Lower lobe of right lung (tissue), 2 donors: ENCODE measurements at regions not wholly inside any gene's neighbourhood (a gene's known extent, or its start where the extent isn't known, plus 50 kb on each side); places are given as distances from the start of the nearest gene placed in this dataset.

Source experiments
- ATAC-seq, 2 donors: fragments of 200-7000 bp; cut with Tn5 transposase; one replicate each; pipeline ENCODE4 v1.9.1; 2020 to 2022; ENCODE audit warnings: mild to moderate bottlenecking in 2 of 2, moderate library complexity in 2 of 2
- DNase-seq: peaks from one replicate; pipeline ENCODE4 v3.0.0-alpha.2; 2020
- H3K27ac ChIP-seq: fragments of 200-600 bp; one replicate; pipeline ENCODE4 v1.8.0; 2022
- H3K27me3 ChIP-seq: fragments of 200-600 bp; one replicate; pipeline ENCODE4 v1.8.0; 2022; ENCODE audit warnings: low read depth
- H3K36me3 ChIP-seq: fragments of 200-600 bp; one replicate; pipeline ENCODE4 v1.8.0; 2022; ENCODE audit warnings: mild to moderate bottlenecking
- H3K4me1 ChIP-seq: fragments of 200-600 bp; one replicate; pipeline ENCODE4 v1.8.0; 2022
- H3K4me3 ChIP-seq: fragments of 200-600 bp; one replicate; pipeline ENCODE4 v1.8.0; 2022; ENCODE audit warnings: mild to moderate bottlenecking
- H3K9me3 ChIP-seq: fragments of 200-600 bp; one replicate; pipeline ENCODE4 v1.8.0; 2022
- CTCF ChIP-seq: fragments of 200-600 bp; IDR thresholded peaks from one replicate; pipeline ENCODE4 v1.8.0; 2022; ENCODE audit warnings: antibody characterized with exemption, mild to moderate bottlenecking
- intact Hi-C: fragments of 100-400 bp; cut with DNase I; formaldehyde crosslinking; loops from one replicate; pipeline ENCODE4 v1.11.0; 2022
- donor health status: DM: no; HTN: yes; CAD: no; lungs with severe emphysema.

- TF ChIP-seq CTCF = no peak
- DNase-seq (no peak), ATAC-seq (no peak)
- intact Hi-C loops = no loop called here
- Histone ChIP-seq H3K36me3 (no peaks in the 10 kb centered on the region), H3K4me3 (no peak overlapping the region), H3K27me3 (no peaks in the 10 kb centered on the region), H3K9me3 (no peaks in the 10 kb centered on the region), H3K27ac (no peak overlapping the region), H3K4me1 (no peaks in the 10 kb centered on the region)
Observed at GRCh38 chr2:56933976-56934375, 750.2 kb downstream of the CCDC85A start.

- no peaks in the 10 kb centered on the region for H3K27me3 ChIP-seq
- H3K4me3 ChIP-seq = no peak overlapping the region
- no peaks in the 10 kb centered on the region for H3K4me1 ChIP-seq
- TF ChIP-seq CTCF = no peak
- DNase-seq (no peak), ATAC-seq (no peak)
- no peaks in the 10 kb centered on the region for H3K9me3 ChIP-seq
- H3K27ac ChIP-seq = no peak overlapping the region
- no peaks in the 10 kb centered on the region for H3K36me3 ChIP-seq
- intact Hi-C loops = no loop called here
Observed at GRCh38 chr2:56934866-56935265, 751.1 kb downstream of the CCDC85A start.

- no peak overlapping the region for H3K27ac ChIP-seq
- H3K27me3 ChIP-seq = no peaks in the 10 kb centered on the region
- no peaks in the 10 kb centered on the region for H3K4me1 ChIP-seq
- ATAC-seq (no peak), DNase-seq (no peak)
- no peak for TF ChIP-seq CTCF
- H3K4me3 ChIP-seq = no peak overlapping the region
- intact Hi-C loops = no loop called here
- no peaks in the 10 kb centered on the region for H3K36me3 ChIP-seq
- H3K9me3 ChIP-seq = no peaks in the 10 kb centered on the region
Observed at GRCh38 chr2:56940054-56940453, 756.3 kb downstream of the CCDC85A start.

- ATAC-seq = no peak
- intact Hi-C loops = no loop called here
Observed at GRCh38 chr2:56952871-56953270, 769.1 kb downstream of the CCDC85A start.

GRCh38 chr2:56960581-56960980 lies 776.8 kb downstream of the CCDC85A start:
- Histone ChIP-seq H3K27ac (no peak overlapping the region), H3K27me3 (no peaks in the 10 kb centered on the region), H3K36me3 (no peaks in the 10 kb centered on the region), H3K4me1 (no peaks in the 10 kb centered on the region), H3K9me3 (no peaks in the 10 kb centered on the region), H3K4me3 (no peak overlapping the region)
- intact Hi-C loops = no loop called here
- no peak for TF ChIP-seq CTCF
- ATAC-seq = no peak
- no peak for DNase-seq

More at GRCh38 chr2:56952871-56953270, 769.1 kb downstream of the CCDC85A start:
- H3K9me3 ChIP-seq = no peaks in the 10 kb centered on the region
- TF ChIP-seq CTCF = no peak
- DNase-seq = no peak
- H3K4me1 ChIP-seq = no peaks in the 10 kb centered on the region
- H3K27ac ChIP-seq = no peak overlapping the region
- H3K4me3 ChIP-seq = no peak overlapping the region
- H3K36me3 ChIP-seq = no peaks in the 10 kb centered on the region
- no peaks in the 10 kb centered on the region for H3K27me3 ChIP-seq

GRCh38 chr2:56962673-56963072 lies 778.9 kb downstream of the CCDC85A start:
- DNase-seq = no peak
- Histone ChIP-seq H3K36me3 (no peaks in the 10 kb centered on the region), H3K4me3 (no peak overlapping the region), H3K27ac (no peak overlapping the region), H3K4me1 (no peaks in the 10 kb centered on the region), H3K9me3 (no peaks in the 10 kb centered on the region), H3K27me3 (no peaks in the 10 kb centered on the region)
- no peak for TF ChIP-seq CTCF
- intact Hi-C loops = no loop called here
- no peak for ATAC-seq
